Astrocyte (in vitro differentiated cells and primary cell): ENCODE measurements at regions not wholly inside any gene's neighbourhood (a gene's known extent, or its start where the extent isn't known, plus 50 kb on each side); places are given as distances from the start of the nearest gene placed in this dataset.
A peak's percentile ranks its signal among the peaks of the same experiment; 100 is the strongest.

Experiments
- DNase-seq: peaks from one replicate; pipeline ENCODE4 v3.0.0-alpha.2; 2010; ENCODE audit warnings: low read depth
- FAIRE-seq: peaks from 2 replicates; lab custom pipeline; 2011; peaks lifted over from hg19 to GRCh38; lab: Jason Lieb, UNC
- H2AFZ ChIP-seq: 2 replicates; pipeline ENCODE4 v1.6.0; 2012; ENCODE audit warnings: low read depth, low read length, inconsistent platforms
- H3K27ac ChIP-seq: 2 replicates; pipeline ENCODE4 v1.5.1; 2011; ENCODE audit warnings: low read depth, low read length, inconsistent platforms
- H3K27me3 ChIP-seq: 2 replicates; pipeline ENCODE4 v1.6.0; 2011; ENCODE audit warnings: low read length, inconsistent platforms; ENCODE audit not compliant: insufficient read depth
- H3K36me3 ChIP-seq: 2 replicates; pipeline ENCODE4 v1.5.1; 2011; ENCODE audit warnings: low read length, inconsistent platforms; ENCODE audit not compliant: insufficient read depth
- H3K4me1 ChIP-seq: 2 replicates; pipeline ENCODE4 v1.5.1; 2011; ENCODE audit warnings: low read length, inconsistent platforms; ENCODE audit not compliant: insufficient read depth
- H3K4me2 ChIP-seq: 2 replicates; pipeline ENCODE4 v1.6.0; 2012; ENCODE audit warnings: low read length, inconsistent platforms
- H3K4me3 ChIP-seq: 2 replicates; pipeline ENCODE4 v1.5.1; 2011; ENCODE audit warnings: low read depth, mild to moderate bottlenecking, low read length, inconsistent platforms; ENCODE audit not compliant: insufficient read depth
- H3K79me2 ChIP-seq: 2 replicates; pipeline ENCODE4 v1.6.0; 2012; ENCODE audit warnings: mild to moderate bottlenecking, low read length, inconsistent platforms; ENCODE audit not compliant: insufficient read depth
- H3K9ac ChIP-seq: 2 replicates; pipeline ENCODE4 v1.6.0; 2012; ENCODE audit warnings: mild to moderate bottlenecking, low read length, inconsistent platforms
- H3K9me3 ChIP-seq: 2 replicates; pipeline ENCODE4 v1.5.1; 2012; ENCODE audit warnings: low read depth, mild to moderate bottlenecking, low read length, inconsistent platforms; ENCODE audit not compliant: insufficient read depth
- H4K20me1 ChIP-seq: 2 replicates; pipeline ENCODE4 v1.6.0; 2012; ENCODE audit warnings: low read length, inconsistent platforms; ENCODE audit not compliant: insufficient read depth
- H3K27ac Mint-ChIP-seq: one replicate; pipeline ENCODE4 v1.8.0; 2021; ENCODE audit warnings: mild to moderate bottlenecking, mixed read lengths; ENCODE audit not compliant: unreplicated experiment
- H3K27me3 Mint-ChIP-seq: one replicate; pipeline ENCODE4 v1.8.0; 2021; ENCODE audit warnings: low read depth, mixed read lengths; ENCODE audit not compliant: unreplicated experiment
- H3K36me3 Mint-ChIP-seq: one replicate; pipeline ENCODE4 v1.8.0; 2021; ENCODE audit warnings: low read depth, mixed read lengths; ENCODE audit not compliant: unreplicated experiment
- H3K4me1 Mint-ChIP-seq: one replicate; pipeline ENCODE4 v1.8.0; 2021; ENCODE audit warnings: low read depth, mixed read lengths; ENCODE audit not compliant: unreplicated experiment
- H3K4me3 Mint-ChIP-seq: one replicate; pipeline ENCODE4 v1.8.0; 2021; ENCODE audit warnings: mild to moderate bottlenecking, moderate library complexity, mixed read lengths; ENCODE audit not compliant: unreplicated experiment
- H3K9me3 Mint-ChIP-seq: one replicate; pipeline ENCODE4 v1.8.0; 2021; ENCODE audit warnings: mild to moderate bottlenecking, mixed read lengths; ENCODE audit not compliant: unreplicated experiment
- EZH2 ChIP-seq: IDR thresholded peaks from 2 replicates; pipeline ENCODE4 v1.6.1; 2012; ENCODE audit warnings: mild to moderate bottlenecking, low read length, inconsistent platforms; ENCODE audit not compliant: insufficient read depth
- TF ChIP-seq, protein P1 (sequence below): IDR thresholded peaks from 2 replicates; pipeline ENCODE4 v1.5.1; 2011; ENCODE audit warnings: low read depth, mild to moderate bottlenecking, inconsistent platforms, low read length, moderate library complexity; ENCODE audit not compliant: insufficient read depth

DNA sequence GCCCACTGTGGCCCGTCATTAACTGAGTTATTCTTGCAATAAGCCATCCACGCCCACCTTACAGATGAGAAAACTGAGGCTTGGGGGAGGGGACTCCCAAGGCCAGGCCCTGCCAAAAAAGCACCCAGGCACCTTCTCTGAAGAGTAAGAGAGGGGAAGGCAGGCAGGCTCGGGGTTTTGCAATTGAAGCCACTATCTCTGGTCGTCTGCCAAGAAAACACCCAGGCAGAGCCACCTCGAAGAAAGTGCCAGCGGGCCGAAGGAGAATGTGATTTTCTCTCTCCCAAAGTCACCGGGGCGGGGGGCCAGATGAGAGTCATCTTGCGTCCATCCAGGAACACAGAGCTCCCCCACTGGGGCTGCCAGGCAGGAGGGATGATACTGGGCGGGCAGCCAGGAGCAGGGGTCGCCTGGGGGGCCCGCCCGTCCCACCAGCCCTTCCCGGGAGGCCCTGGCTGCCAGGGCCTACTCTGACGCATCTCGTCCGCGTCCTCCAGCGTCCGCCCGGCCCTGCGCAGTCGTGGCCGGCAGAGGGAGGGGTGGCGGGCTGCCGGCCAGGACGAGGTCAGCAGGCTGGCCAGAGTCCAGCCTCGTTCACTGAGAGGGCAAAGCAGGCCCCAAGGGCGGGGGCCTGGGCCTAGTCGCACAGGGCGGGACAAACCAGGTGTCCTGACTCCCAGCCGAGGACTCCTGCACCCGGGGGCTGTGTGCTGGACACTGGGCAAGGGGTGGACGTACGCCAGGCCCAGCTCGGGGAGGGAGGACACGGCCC is 74.3 kb downstream of the RFLNA start:
- H3K4me3 Mint-ChIP-seq, result no peak overlapping the region
- Histone ChIP-seq H3K36me3 (peaks cover 22% of the 10 kb centered on the region), H3K27ac (peak overlapping the region; percentile 74), H3K4me3 (no peak overlapping the region), H2AFZ (no peak overlapping the region), H3K4me1 (peaks cover 35% of the 10 kb centered on the region), H3K9me3 (no peaks in the 10 kb centered on the region), H3K27me3 (no peaks in the 10 kb centered on the region), H4K20me1 (peaks cover 87% of the 10 kb centered on the region), H3K79me2 (peaks cover 89% of the 10 kb centered on the region), H3K4me2 (peak overlapping the region; percentile 69), H3K9ac (peak overlapping the region; percentile 72)
- H3K36me3 Mint-ChIP-seq, result peaks cover 7% of the 10 kb centered on the region
- H3K9me3 Mint-ChIP-seq, result no peaks in the 10 kb centered on the region
- peak overlapping the region; percentile 62 for H3K27ac Mint-ChIP-seq
- no peaks in the 10 kb centered on the region for H3K27me3 Mint-ChIP-seq
- FAIRE-seq, result no peak
- H3K4me1 Mint-ChIP-seq, result peaks cover 4% of the 10 kb centered on the region
- TF ChIP-seq EZH2, result no peak
- TF ChIP-seq, protein P1, sequence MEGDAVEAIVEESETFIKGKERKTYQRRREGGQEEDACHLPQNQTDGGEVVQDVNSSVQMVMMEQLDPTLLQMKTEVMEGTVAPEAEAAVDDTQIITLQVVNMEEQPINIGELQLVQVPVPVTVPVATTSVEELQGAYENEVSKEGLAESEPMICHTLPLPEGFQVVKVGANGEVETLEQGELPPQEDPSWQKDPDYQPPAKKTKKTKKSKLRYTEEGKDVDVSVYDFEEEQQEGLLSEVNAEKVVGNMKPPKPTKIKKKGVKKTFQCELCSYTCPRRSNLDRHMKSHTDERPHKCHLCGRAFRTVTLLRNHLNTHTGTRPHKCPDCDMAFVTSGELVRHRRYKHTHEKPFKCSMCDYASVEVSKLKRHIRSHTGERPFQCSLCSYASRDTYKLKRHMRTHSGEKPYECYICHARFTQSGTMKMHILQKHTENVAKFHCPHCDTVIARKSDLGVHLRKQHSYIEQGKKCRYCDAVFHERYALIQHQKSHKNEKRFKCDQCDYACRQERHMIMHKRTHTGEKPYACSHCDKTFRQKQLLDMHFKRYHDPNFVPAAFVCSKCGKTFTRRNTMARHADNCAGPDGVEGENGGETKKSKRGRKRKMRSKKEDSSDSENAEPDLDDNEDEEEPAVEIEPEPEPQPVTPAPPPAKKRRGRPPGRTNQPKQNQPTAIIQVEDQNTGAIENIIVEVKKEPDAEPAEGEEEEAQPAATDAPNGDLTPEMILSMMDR, result no peak
- peak; percentile 87 for DNase-seq

DNA sequence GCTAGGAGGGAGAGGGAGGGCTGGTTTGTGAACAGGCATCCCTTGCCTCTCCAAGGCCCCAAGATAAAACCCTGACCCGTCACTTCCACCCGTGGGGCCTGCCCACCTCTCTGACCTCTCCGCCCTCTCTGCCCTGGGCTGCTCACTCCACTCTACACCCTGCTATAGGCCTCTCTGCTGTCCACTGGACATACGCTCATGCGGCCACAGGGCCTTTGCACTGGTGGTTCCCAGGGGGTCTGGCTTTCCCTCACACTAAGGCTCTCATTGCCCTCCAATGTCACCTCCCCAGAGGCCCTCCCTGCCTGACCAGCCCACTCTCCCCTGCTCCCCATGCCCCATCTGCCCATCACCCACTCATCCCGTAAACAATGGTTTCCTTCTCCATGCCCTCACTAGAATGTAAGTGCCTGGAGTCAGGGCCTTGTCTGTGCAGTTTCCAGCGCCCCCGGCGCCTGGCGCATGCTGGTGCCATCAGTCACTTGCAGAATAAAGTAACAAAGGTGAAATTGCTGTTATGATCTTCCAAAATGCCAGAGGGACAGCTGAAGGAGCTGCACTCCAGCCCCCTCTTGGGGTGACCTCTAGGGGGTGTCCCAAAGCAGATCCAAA is 73.6 kb downstream of the RFLNA start:
- Histone ChIP-seq H3K9me3 (no peaks in the 10 kb centered on the region), H3K36me3 (peaks cover 21% of the 10 kb centered on the region), H3K4me1 (peaks cover 35% of the 10 kb centered on the region), H2AFZ (no peak overlapping the region), H3K27ac (peak overlapping the region; percentile 74), H3K4me2 (peak overlapping the region; percentile 69), H4K20me1 (peaks cover 91% of the 10 kb centered on the region), H3K27me3 (no peaks in the 10 kb centered on the region), H3K79me2 (peaks cover 93% of the 10 kb centered on the region), H3K4me3 (no peak overlapping the region), H3K9ac (peak overlapping the region; percentile 72)
- TF ChIP-seq EZH2, result no peak
- TF ChIP-seq, protein P1, result no peak
- peaks cover 8% of the 10 kb centered on the region for H3K36me3 Mint-ChIP-seq
- H3K27me3 Mint-ChIP-seq, result no peaks in the 10 kb centered on the region
- FAIRE-seq (no peak), DNase-seq (no peak)
- peak overlapping the region; percentile 62 for H3K27ac Mint-ChIP-seq
- peaks cover 6% of the 10 kb centered on the region for H3K4me1 Mint-ChIP-seq
- H3K4me3 Mint-ChIP-seq, result no peak overlapping the region
- H3K9me3 Mint-ChIP-seq, result no peaks in the 10 kb centered on the region
